Hippocampal formation (tissue), 2 donors: ENCODE measurements at regions not wholly inside any gene's neighbourhood (a gene's known extent, or its start where the extent isn't known, plus 50 kb on each side); places are given as distances from the start of the nearest gene placed in this dataset.
"Not testable (repeated sequence)": the region's sequence is repeated elsewhere in the genome, so short reads cannot be mapped to it uniquely, and the experiment has no call there.

Experiments used
- DNase-seq, 2 donors: peaks; one replicate each; lab custom pipeline; 2025; lab: John Stamatoyannopoulos, UW

GRCh38 chr1:99444211-99444927, 180.1 kb downstream of the PLPPR4 start:
- DNase-seq = not testable (repeated sequence)

GRCh38 chr1:99445071-99445470, 180.8 kb downstream of the PLPPR4 start:
- no peak for DNase-seq

- no peak for DNase-seq
Measured at GRCh38 chr1:99445486-99445885, 181.2 kb downstream of the PLPPR4 start.

- no peak for DNase-seq
Measured at GRCh38 chr1:99447721-99448120, 183.4 kb downstream of the PLPPR4 start.

GRCh38 chr1:99455760-99456159, 190.2 kb upstream of the PALMD start:
- DNase-seq = no peak

GRCh38 chr1:99456536-99456935, 189.4 kb upstream of the PALMD start:
- no peak for DNase-seq

GRCh38 chr1:99457381-99458165, 188.3 kb upstream of the PALMD start:
- peak in 1 of 2 donors; percentile 20 for DNase-seq

- DNase-seq = no peak
Measured at GRCh38 chr1:99461499-99461898, 184.4 kb upstream of the PALMD start.

- no peak for DNase-seq
Measured at GRCh38 chr1:99464738-99465137, 181.2 kb upstream of the PALMD start.

- no peak for DNase-seq
Measured at GRCh38 chr1:99465176-99465900, 180.6 kb upstream of the PALMD start.

GRCh38 chr1:99467645-99468044, 178.3 kb upstream of the PALMD start:
- no peak for DNase-seq

GRCh38 chr1:99469550-99469971, 176.4 kb upstream of the PALMD start:
- DNase-seq = peak in 1 of 2 donors; percentile 65

GRCh38 chr1:99472893-99473292, 173.0 kb upstream of the PALMD start:
- DNase-seq = no peak

- DNase-seq = no peak
Measured at GRCh38 chr1:99474350-99474893, 171.5 kb upstream of the PALMD start.

GRCh38 chr1:99476058-99476457, 169.9 kb upstream of the PALMD start:
- no peak for DNase-seq

GRCh38 chr1:99481391-99481996, 164.4 kb upstream of the PALMD start:
- DNase-seq = peak in 1 of 2 donors; percentile 77

- DNase-seq = no peak
Measured at GRCh38 chr1:99482286-99482685, 163.6 kb upstream of the PALMD start.

- DNase-seq = no peak
Measured at GRCh38 chr1:99482750-99483149, 163.2 kb upstream of the PALMD start.

- DNase-seq = no peak
Measured at GRCh38 chr1:99490031-99490430, 155.9 kb upstream of the PALMD start.

GRCh38 chr1:99496067-99496466, 149.8 kb upstream of the PALMD start:
- no peak for DNase-seq

- DNase-seq = no peak
Measured at GRCh38 chr1:99497690-99498089, 148.2 kb upstream of the PALMD start.

- DNase-seq = no peak
Measured at GRCh38 chr1:99500541-99500940, 145.4 kb upstream of the PALMD start.
